ENCODE measurements at regions not wholly inside any gene's neighbourhood (a gene's known extent, or its start where the extent isn't known, plus 50 kb on each side); places are given as distances from the start of the nearest gene placed in this dataset.
A peak's percentile ranks its signal among the peaks of the same experiment; 100 is the strongest.

DNA sequence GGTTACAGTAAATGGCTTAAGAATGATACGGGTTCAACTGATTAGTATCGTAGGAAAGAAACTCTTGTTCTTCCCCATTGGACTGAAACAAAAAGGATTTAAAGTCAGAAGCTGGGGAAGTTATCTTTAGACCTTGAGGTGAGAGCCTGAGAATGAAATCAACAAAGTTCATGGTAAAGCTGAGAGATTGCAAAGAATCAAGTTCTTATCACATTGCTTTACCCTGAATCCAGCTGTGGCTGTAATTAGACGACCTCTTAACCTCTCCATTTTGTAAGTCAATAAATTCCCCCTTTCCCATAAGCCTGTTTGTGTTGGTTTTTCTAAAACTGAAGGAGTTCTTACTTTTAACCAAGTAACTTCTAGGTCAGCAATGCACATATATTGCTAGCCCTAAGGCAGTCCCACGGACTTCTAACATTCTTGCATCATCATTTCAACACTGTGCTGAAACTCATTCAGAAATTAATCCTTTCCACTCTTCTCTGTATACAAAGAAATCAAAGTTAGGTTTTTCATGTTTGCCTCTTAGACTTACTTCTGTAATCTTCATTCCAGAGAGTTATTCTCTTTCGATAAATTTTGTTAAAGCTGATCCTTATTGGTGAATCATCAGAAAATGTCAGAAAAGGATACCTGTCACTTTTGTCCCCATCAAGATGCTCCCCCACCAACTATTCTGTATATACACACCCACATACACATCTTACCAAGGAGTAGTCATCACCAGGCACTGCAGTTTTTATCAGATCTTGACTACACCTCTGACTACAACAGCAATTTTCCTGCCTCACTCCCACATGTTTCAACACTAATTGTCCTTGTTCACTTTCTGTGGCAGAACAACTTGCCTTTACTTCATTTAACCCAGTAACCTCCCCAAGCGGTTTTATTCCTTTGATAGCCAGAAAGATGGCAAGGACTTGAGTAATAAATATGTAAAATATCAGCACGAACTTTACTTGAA, 77.9 kb upstream of the STK26 start:
- TF ChIP-seq SPI1 (IDR thresholded peaks at IDR 0.05; ENCODE audit: low read depth, low read length) (no peak), POLR2A (IDR thresholded peaks at IDR 0.05; ENCODE audit: low read depth, low read length) (no peak), POLR2AphosphoS5 (IDR thresholded peaks at IDR 0.05; ENCODE audit: low read depth, low read length) (no peak), TAF1 (IDR thresholded peaks at IDR 0.05; ENCODE audit: low read depth, low read length) (no peak), POU2F2 (IDR thresholded peaks at IDR 0.05; ENCODE audit: low read depth, low read length) (no peak), PAX5 (IDR thresholded peaks at IDR 0.05; ENCODE audit: insufficient read depth, low read length, severe bottlenecking) (no peak)
- peak; percentile 69 for FAIRE-seq
- no peak for DNase-seq (ENCODE audit: insufficient read length, low spot score)

DNA sequence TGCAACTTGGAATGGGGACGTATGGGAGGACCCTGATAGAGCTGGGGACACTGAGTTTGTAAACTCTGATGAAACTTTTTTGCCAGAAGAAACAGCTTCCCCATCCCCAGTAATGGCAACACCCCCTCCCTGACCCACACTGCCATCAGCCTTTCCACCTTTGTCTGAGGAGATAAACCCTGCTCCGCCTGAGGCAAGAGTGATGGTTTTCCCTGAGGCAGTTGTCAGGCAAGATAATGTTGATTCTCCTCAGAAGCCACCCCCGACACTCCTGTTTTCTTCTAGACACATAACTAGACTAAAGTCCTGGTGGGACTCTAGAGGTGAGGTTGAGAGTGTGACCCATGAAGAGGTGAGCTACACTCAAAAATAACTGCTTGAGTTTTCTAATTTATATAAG, 71.9 kb upstream of the STK26 start:
- TF ChIP-seq POU2F2 (IDR thresholded peaks at IDR 0.05; ENCODE audit: low read depth, low read length) (no peak), POLR2AphosphoS5 (IDR thresholded peaks at IDR 0.05; ENCODE audit: low read depth, low read length) (no peak), POLR2A (IDR thresholded peaks at IDR 0.05; ENCODE audit: low read depth, low read length) (no peak), TAF1 (IDR thresholded peaks at IDR 0.05; ENCODE audit: low read depth, low read length) (no peak), SPI1 (IDR thresholded peaks at IDR 0.05; ENCODE audit: low read depth, low read length) (no peak), PAX5 (IDR thresholded peaks at IDR 0.05; ENCODE audit: insufficient read depth, low read length, severe bottlenecking) (no peak)
- no peak for FAIRE-seq
- no peak for DNase-seq (ENCODE audit: insufficient read length, low spot score)

DNA sequence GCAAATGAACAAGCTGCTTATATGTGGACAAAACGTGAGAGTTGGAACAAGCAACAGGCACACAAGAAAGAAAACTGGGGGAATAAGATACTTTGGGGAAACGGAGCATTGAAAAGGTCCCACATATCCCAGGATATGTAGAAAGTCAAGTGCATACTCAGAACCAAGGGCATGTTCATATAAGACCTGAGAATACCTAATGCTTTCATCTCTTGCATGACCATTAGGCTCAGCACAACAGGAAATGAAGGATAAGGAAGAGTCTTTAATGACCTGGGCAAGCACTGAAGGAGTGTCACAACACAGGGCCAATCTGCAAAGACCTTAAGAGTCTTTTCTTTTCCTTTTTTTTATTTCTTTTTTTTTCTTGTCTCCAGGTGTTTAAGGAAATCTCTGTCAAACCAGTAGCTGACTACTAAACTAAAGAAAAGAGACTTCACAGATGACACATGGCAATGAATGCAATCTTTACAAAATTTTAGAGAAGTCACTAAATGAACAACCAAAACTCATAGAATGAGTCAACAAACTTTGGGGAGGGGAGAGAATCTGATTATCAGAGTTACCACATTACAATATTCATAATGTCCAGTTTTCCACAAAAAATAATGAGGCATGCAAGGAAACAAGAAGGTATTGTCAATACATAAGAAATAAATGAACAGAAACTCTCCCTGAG, 67.9 kb upstream of the STK26 start:
- FAIRE-seq (no peak), DNase-seq (ENCODE audit: insufficient read length, low spot score) (no peak)
- no peak for TF ChIP-seq POLR2A (IDR thresholded peaks at IDR 0.05; ENCODE audit: low read depth, low read length)
- TF ChIP-seq PAX5 (IDR thresholded peaks at IDR 0.05; ENCODE audit: insufficient read depth, low read length, severe bottlenecking), result no peak
- no peak for TF ChIP-seq SPI1 (IDR thresholded peaks at IDR 0.05; ENCODE audit: low read depth, low read length)
- TF ChIP-seq POU2F2 (IDR thresholded peaks at IDR 0.05; ENCODE audit: low read depth, low read length), result no peak
- no peak for TF ChIP-seq POLR2AphosphoS5 (IDR thresholded peaks at IDR 0.05; ENCODE audit: low read depth, low read length)
- TF ChIP-seq TAF1 (IDR thresholded peaks at IDR 0.05; ENCODE audit: low read depth, low read length), result no peak

DNA sequence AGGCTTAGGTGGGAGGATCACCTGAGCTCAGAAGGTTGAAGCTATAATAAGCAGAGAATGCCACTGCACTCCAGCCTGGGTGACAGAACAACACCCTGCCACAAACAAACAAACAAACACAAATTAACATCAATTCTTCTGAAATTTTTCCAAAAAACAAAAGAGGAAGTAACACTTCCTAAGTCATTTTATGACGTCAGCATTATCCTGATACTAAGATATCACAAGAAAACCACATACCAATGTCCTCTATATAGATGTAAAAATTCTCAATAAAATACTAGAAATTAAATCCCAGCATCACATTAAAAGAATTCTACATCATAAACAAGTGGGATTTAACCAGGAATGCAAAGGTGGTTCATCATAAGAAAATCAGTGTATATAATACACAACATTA, 64.4 kb upstream of the STK26 start:
- DNase-seq (ENCODE audit: insufficient read length, low spot score) (no peak), FAIRE-seq (no peak)
- TF ChIP-seq SPI1 (IDR thresholded peaks at IDR 0.05; ENCODE audit: low read depth, low read length), result no peak
- TF ChIP-seq POLR2A (IDR thresholded peaks at IDR 0.05; ENCODE audit: low read depth, low read length), result no peak
- no peak for TF ChIP-seq POU2F2 (IDR thresholded peaks at IDR 0.05; ENCODE audit: low read depth, low read length)
- no peak for TF ChIP-seq POLR2AphosphoS5 (IDR thresholded peaks at IDR 0.05; ENCODE audit: low read depth, low read length)
- no peak for TF ChIP-seq PAX5 (IDR thresholded peaks at IDR 0.05; ENCODE audit: insufficient read depth, low read length, severe bottlenecking)
- no peak for TF ChIP-seq TAF1 (IDR thresholded peaks at IDR 0.05; ENCODE audit: low read depth, low read length)

DNA sequence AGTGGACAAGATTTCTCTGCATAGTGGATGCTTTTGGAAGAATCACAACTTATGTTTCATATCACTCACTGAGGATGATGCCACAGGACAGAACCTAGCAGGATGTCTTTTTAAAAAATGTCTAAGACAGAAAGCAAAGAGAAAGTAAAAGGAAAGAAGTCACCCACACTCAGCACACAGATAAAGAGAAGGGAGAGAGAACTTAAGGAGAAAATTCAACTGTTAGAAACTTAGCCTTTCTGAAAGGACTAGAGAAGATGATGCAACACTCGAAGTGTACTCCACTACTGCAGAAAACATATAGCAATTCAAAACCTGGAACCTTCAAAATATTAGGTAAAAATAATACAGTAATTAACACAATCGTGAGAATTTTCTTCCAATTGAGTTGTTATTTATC, 52.8 kb upstream of the STK26 start:
- DNase-seq (ENCODE audit: insufficient read length, low spot score), result no peak
- FAIRE-seq, result no peak
- TF ChIP-seq POLR2AphosphoS5 (IDR thresholded peaks at IDR 0.05; ENCODE audit: low read depth, low read length) (no peak), POLR2A (IDR thresholded peaks at IDR 0.05; ENCODE audit: low read depth, low read length) (no peak), POU2F2 (IDR thresholded peaks at IDR 0.05; ENCODE audit: low read depth, low read length) (no peak), SPI1 (IDR thresholded peaks at IDR 0.05; ENCODE audit: low read depth, low read length) (no peak), TAF1 (IDR thresholded peaks at IDR 0.05; ENCODE audit: low read depth, low read length) (no peak), PAX5 (IDR thresholded peaks at IDR 0.05; ENCODE audit: insufficient read depth, low read length, severe bottlenecking) (no peak)
